Testis (tissue), 2 donors: ENCODE measurements at regions not wholly inside any gene's neighbourhood (a gene's known extent, or its start where the extent isn't known, plus 50 kb on each side); places are given as distances from the start of the nearest gene placed in this dataset.

ENCODE experiments used
- DNase-seq: peaks from one replicate; pipeline ENCODE4 v3.0.0-alpha.2; 2019
- H3K27ac ChIP-seq, 2 donors: fragments of 200-600 bp; sonication (generic); one replicate each; pipeline ENCODE4 v1.5.1; 2019
- H3K27me3 ChIP-seq: fragments of 200-600 bp; sonication (generic); one replicate; pipeline ENCODE4 v1.5.1; 2019
- H3K36me3 ChIP-seq: fragments of 200-600 bp; sonication (generic); one replicate; pipeline ENCODE4 v1.5.1; 2017; ENCODE audit warnings: low read depth; ENCODE audit errors: missing control alignments
- H3K4me1 ChIP-seq: fragments of 200-600 bp; sonication (generic); one replicate; pipeline ENCODE4 v1.5.1; 2019
- H3K4me3 ChIP-seq, 2 donors: fragments of 200-600 bp; sonication (generic); one replicate each; pipeline ENCODE4 v1.5.1; 2017 to 2019
- H3K9me3 ChIP-seq: fragments of 200-600 bp; sonication (generic); one replicate; pipeline ENCODE4 v1.5.1; 2017
- POLR2A ChIP-seq: fragments of 450-650 bp; IDR thresholded peaks from one replicate; pipeline ENCODE4 v1.6.1; 2017; ENCODE audit warnings: antibody characterized with exemption, mild to moderate bottlenecking, moderate library complexity
- WGBS, 2 donors: methylation state at CpG; one replicate each; pipeline ENCODE4 v1.1.5; 2018; 5-methylcytosine and 5-hydroxymethylcytosine counted together
- intact Hi-C: fragments of 100-400 bp; cut with DNase I; formaldehyde crosslinking; loops from one replicate; pipeline ENCODE4 v1.15.1; 2023; ENCODE audit warnings: low total_unique reads
- TF ChIP-seq, protein P1 (sequence below), 3 experiments: fragments of 450-650 bp in 2 of 3; fragments of 200-600 bp in 1 of 3; sonication (generic) in 1 of 3; IDR thresholded peaks; one replicate each; pipeline ENCODE4 v1.5.1; 2016 to 2019; ENCODE audit warnings: antibody characterized with exemption in 3 of 3, mild to moderate bottlenecking in 2 of 3, moderate library complexity in 1 of 3

- Histone ChIP-seq H3K36me3 (no peaks in the 10 kb centered on the region), H3K4me3 (no peak overlapping the region), H3K9me3 (no peaks in the 10 kb centered on the region), H3K4me1 (no peaks in the 10 kb centered on the region), H3K27ac (no peak overlapping the region), H3K27me3 (no peaks in the 10 kb centered on the region)
- TF ChIP-seq POLR2A = no peak
- TF ChIP-seq, protein P1, sequence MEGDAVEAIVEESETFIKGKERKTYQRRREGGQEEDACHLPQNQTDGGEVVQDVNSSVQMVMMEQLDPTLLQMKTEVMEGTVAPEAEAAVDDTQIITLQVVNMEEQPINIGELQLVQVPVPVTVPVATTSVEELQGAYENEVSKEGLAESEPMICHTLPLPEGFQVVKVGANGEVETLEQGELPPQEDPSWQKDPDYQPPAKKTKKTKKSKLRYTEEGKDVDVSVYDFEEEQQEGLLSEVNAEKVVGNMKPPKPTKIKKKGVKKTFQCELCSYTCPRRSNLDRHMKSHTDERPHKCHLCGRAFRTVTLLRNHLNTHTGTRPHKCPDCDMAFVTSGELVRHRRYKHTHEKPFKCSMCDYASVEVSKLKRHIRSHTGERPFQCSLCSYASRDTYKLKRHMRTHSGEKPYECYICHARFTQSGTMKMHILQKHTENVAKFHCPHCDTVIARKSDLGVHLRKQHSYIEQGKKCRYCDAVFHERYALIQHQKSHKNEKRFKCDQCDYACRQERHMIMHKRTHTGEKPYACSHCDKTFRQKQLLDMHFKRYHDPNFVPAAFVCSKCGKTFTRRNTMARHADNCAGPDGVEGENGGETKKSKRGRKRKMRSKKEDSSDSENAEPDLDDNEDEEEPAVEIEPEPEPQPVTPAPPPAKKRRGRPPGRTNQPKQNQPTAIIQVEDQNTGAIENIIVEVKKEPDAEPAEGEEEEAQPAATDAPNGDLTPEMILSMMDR (IDR thresholded peaks at IDR 0.05) = no peak
- no peak for DNase-seq
- intact Hi-C loops = no loop called here
- WGBS, 2 donors = 87 to 91% methylated on average over 4 of the region's 4 CpGs
These were observed 241.5 kb downstream of the SOX11 start for GRCh38 chr2:5933669-5934068.

GRCh38 chr2:5937321-5937720, 245.1 kb downstream of the SOX11 start:
- no peak for TF ChIP-seq POLR2A
- TF ChIP-seq, protein P1 (IDR thresholded peaks at IDR 0.05) = no peak
- intact Hi-C loops = no loop called here
- H3K36me3 ChIP-seq = no peaks in the 10 kb centered on the region
- no peaks in the 10 kb centered on the region for H3K27me3 ChIP-seq
- H3K27ac ChIP-seq = no peak overlapping the region
- 77 to 80% methylated on average over 4 of the region's 4 CpGs for WGBS, 2 donors
- DNase-seq = no peak
- no peaks in the 10 kb centered on the region for H3K4me1 ChIP-seq
- H3K4me3 ChIP-seq = no peak overlapping the region
- no peaks in the 10 kb centered on the region for H3K9me3 ChIP-seq

DNA sequence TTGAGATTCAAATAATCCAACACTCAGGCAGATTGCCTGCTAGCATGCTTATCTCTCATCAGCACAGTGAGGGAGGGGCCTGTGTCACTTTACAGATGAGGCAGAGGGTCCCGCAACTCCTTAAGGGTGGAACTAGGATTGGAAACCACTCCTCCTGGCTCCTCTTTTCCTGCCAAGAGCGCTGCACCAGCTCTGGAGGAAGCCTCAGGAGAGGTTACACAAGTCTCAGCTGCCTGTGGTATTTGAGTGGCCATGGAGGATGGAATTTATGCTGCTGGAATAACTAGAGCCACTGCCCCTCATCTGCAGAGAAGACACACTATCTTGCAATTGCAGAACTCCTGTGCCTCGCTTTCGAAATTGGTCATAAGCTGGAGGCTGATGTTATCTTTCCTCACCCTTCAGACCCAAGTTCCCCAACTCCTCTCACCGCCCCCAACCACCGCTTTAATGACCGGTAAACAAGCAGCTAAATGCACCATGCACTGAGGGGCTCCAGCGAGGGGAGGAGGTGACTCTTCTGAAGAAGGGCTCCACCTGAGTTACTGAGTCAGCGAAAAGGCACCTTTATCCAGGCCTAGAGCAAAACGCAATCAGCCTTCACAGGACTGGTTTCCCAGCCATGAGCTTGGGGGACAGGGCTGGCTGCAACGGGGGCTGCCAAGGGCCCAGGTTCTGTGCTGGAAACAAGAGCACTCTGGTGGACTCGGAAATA, 245.8 kb downstream of the SOX11 start:
- intact Hi-C loops = no loop called here
- DNase-seq = no peak

GRCh38 chr2:5938566-5938896, 246.3 kb downstream of the SOX11 start:
- H3K36me3 ChIP-seq = no peaks in the 10 kb centered on the region
- no peak overlapping the region for H3K4me3 ChIP-seq
- no peaks in the 10 kb centered on the region for H3K27me3 ChIP-seq
- intact Hi-C loops = no loop called here
- WGBS, 2 donors = 16 to 26% methylated on average over 8 to 10 of the region's 10 CpGs
- H3K4me1 ChIP-seq = no peaks in the 10 kb centered on the region
- no peak for TF ChIP-seq POLR2A
- TF ChIP-seq, protein P1 (IDR thresholded peaks at IDR 0.05) = no peak
- H3K9me3 ChIP-seq = no peaks in the 10 kb centered on the region
- no peak for DNase-seq
- H3K27ac ChIP-seq = no peak overlapping the region

More for the DNA sequence above, 245.8 kb downstream of the SOX11 start:
- Histone ChIP-seq H3K4me1 (no peaks in the 10 kb centered on the region), H3K27ac (no peak overlapping the region), H3K36me3 (no peaks in the 10 kb centered on the region), H3K4me3 (no peak overlapping the region), H3K27me3 (no peaks in the 10 kb centered on the region), H3K9me3 (no peaks in the 10 kb centered on the region)
- WGBS, 2 donors = 25 to 32% methylated on average over 8 to 12 of the region's 12 CpGs
- no peak for TF ChIP-seq POLR2A
- TF ChIP-seq, protein P1 (IDR thresholded peaks at IDR 0.05) = no peak

GRCh38 chr2:5939553-5939952, 247.4 kb downstream of the SOX11 start:
- Histone ChIP-seq H3K36me3 (no peaks in the 10 kb centered on the region), H3K4me1 (no peaks in the 10 kb centered on the region), H3K27me3 (no peaks in the 10 kb centered on the region), H3K27ac (no peak overlapping the region), H3K4me3 (no peak overlapping the region), H3K9me3 (no peaks in the 10 kb centered on the region)
- intact Hi-C loops = no loop called here
- DNase-seq = no peak
- 83 to 89% methylated on average over 4 of the region's 4 CpGs for WGBS, 2 donors
- no peak for TF ChIP-seq POLR2A
- TF ChIP-seq, protein P1 (IDR thresholded peaks at IDR 0.05) = no peak
